ENCODE measurements at regions not wholly inside any gene's neighbourhood (a gene's known extent, or its start where the extent isn't known, plus 50 kb on each side); places are given as distances from the start of the nearest gene placed in this dataset.

GRCh38 chr1:199875337-199875736, 152.2 kb upstream of the NR5A2 start:
- Histone ChIP-seq H3K4me1 (ENCODE audit: insufficient read depth, low read length, poor library complexity, severe bottlenecking) (no peaks in the 10 kb centered on the region), H3K9me3 (ENCODE audit: low read depth, low read length, poor library complexity, severe bottlenecking) (no peaks in the 10 kb centered on the region), H3K27ac (ENCODE audit: low read depth, low read length, poor library complexity, severe bottlenecking) (no peak overlapping the region), H3K36me3 (ENCODE audit: insufficient read depth, low read length, poor library complexity, severe bottlenecking) (no peaks in the 10 kb centered on the region), H3K27me3 (replicated peaks; ENCODE audit: insufficient read depth, low read depth, low read length, poor library complexity) (no peaks in the 10 kb centered on the region), H3K4me3 (ENCODE audit: low read depth, low read length, poor library complexity, severe bottlenecking) (no peak overlapping the region)
- CTCF ChIA-PET: no interaction called here
- POLR2A ChIA-PET (ENCODE audit: low non-redundant PET): no interaction called here
- TF ChIP-seq CTCF (conservative IDR thresholded peaks at IDR 0.05; ENCODE audit: low read depth, low read length): no peak
- TF ChIP-seq EZH2 (IDR thresholded peaks at IDR 0.05; ENCODE audit: borderline replicate concordance, low read depth, low read length, poor library complexity, severe bottlenecking): no peak
- intact Hi-C loops (cut with micrococcal nuclease; ENCODE audit: unreplicated experiment): no loop called here
- no TSS peak for BruUV-seq (replicated peaks)
- DNase-seq (ENCODE audit: low spot score): no peak

GRCh38 chr1:199875856-199876255, 151.7 kb upstream of the NR5A2 start:
- ChIA-PET POLR2A (ENCODE audit: low non-redundant PET) (no interaction called here), CTCF (no interaction called here)
- no TSS peak for BruUV-seq (replicated peaks)
- H3K9me3 ChIP-seq (ENCODE audit: low read depth, low read length, poor library complexity, severe bottlenecking): no peaks in the 10 kb centered on the region
- intact Hi-C loops (cut with micrococcal nuclease; ENCODE audit: unreplicated experiment): no loop called here
- H3K4me1 ChIP-seq (ENCODE audit: insufficient read depth, low read length, poor library complexity, severe bottlenecking): no peaks in the 10 kb centered on the region
- no peak for TF ChIP-seq CTCF (conservative IDR thresholded peaks at IDR 0.05; ENCODE audit: low read depth, low read length)
- H3K36me3 ChIP-seq (ENCODE audit: insufficient read depth, low read length, poor library complexity, severe bottlenecking): no peaks in the 10 kb centered on the region
- DNase-seq (ENCODE audit: low spot score): no peak
- no peak overlapping the region for H3K27ac ChIP-seq (ENCODE audit: low read depth, low read length, poor library complexity, severe bottlenecking)
- no peak overlapping the region for H3K4me3 ChIP-seq (ENCODE audit: low read depth, low read length, poor library complexity, severe bottlenecking)
- no peaks in the 10 kb centered on the region for H3K27me3 ChIP-seq (replicated peaks; ENCODE audit: insufficient read depth, low read depth, low read length, poor library complexity)

- H3K9me3 ChIP-seq (ENCODE audit: low read depth, low read length, poor library complexity, severe bottlenecking): no peaks in the 10 kb centered on the region
- H3K4me3 ChIP-seq (ENCODE audit: low read depth, low read length, poor library complexity, severe bottlenecking): no peak overlapping the region
- no peaks in the 10 kb centered on the region for H3K4me1 ChIP-seq (ENCODE audit: insufficient read depth, low read length, poor library complexity, severe bottlenecking)
- no peak overlapping the region for H3K27ac ChIP-seq (ENCODE audit: low read depth, low read length, poor library complexity, severe bottlenecking)
- H3K27me3 ChIP-seq (replicated peaks; ENCODE audit: insufficient read depth, low read depth, low read length, poor library complexity): no peaks in the 10 kb centered on the region
- TF ChIP-seq EZH2 (IDR thresholded peaks at IDR 0.05; ENCODE audit: borderline replicate concordance, low read depth, low read length, poor library complexity, severe bottlenecking): no peak
- no peak for TF ChIP-seq CTCF (conservative IDR thresholded peaks at IDR 0.05; ENCODE audit: low read depth, low read length)
- no TSS peak for BruUV-seq (replicated peaks)
- CTCF ChIA-PET: no interaction called here
- POLR2A ChIA-PET (ENCODE audit: low non-redundant PET): no interaction called here
- intact Hi-C loops (cut with micrococcal nuclease; ENCODE audit: unreplicated experiment): no loop called here
- H3K36me3 ChIP-seq (ENCODE audit: insufficient read depth, low read length, poor library complexity, severe bottlenecking): no peaks in the 10 kb centered on the region
- no peak for DNase-seq (ENCODE audit: low spot score)
Observed at GRCh38 chr1:199877526-199878384, 149.8 kb upstream of the NR5A2 start.

Data from A673 (cell line).